Stimulated activated naive CD4-positive, alpha-beta T cell treated with Interleukin-2 at 50 U/mL for 16 hours (primary cell): ENCODE measurements at regions not wholly inside any gene's neighbourhood (a gene's known extent, or its start where the extent isn't known, plus 50 kb on each side); places are given as distances from the start of the nearest gene placed in this dataset.

Experiments used
- DNase-seq: peaks from one replicate; lab custom pipeline; 2025; lab: John Stamatoyannopoulos, UW

DNA sequence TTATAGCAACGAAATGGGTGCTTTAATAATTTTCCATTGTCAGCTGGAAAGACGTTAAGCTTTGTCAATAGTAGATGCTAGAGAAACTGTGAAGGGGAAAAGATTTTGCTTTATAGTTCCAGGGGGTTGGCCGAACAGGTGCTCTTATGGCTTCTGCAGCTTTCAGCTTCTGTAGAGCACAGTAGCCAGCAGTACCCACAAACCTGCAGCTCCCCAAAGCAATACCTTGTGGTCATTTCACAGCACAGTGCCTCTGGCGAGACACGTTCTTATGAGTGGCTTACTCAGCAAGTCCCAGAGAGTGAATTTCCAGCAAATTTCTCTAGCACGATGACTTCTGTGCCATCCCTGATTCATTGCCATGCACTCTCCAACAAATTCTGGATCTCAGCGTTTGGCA lies 416.3 kb upstream of the ATP2B1 start:
- DNase-seq: no peak

DNA sequence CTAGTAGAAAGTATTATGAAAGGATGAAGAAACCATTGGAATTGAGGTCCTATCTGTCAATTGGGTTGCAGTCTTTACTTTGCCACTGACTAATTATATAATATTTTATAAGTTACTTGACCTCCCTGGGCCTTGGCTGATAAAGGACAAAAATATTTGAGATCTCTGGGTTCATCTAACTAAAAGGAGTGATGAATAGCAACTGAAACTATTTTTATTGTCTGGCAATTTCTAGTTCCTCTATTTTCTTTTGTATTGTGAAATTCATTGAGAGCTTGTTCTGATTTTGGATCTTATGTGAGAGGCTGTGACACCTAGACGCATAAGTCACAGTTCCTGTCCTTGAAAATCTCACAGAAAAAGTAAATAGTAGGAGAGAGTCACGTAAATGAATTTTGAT lies 415.7 kb upstream of the ATP2B1 start:
- DNase-seq: no peak

DNA sequence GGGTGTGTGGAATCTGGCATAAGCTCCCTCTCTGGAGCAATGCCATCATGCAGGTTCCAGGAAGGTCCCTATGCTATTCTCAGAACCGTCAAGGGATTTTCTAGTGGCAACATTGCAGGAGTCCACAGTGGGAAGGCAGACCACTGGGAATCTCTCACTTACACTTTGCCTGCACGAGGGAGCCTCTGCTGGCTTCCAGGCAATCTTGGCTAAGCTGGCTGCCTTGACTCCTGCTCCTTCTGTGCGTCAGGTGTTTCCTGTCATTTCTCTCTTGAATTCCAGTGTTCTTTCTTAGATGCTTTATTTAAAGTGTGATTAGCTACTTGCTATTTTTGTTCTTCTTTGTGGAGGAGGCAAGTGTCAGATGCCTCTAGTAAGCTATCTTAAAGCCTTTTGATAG lies 414.0 kb upstream of the ATP2B1 start:
- DNase-seq: no peak

DNA sequence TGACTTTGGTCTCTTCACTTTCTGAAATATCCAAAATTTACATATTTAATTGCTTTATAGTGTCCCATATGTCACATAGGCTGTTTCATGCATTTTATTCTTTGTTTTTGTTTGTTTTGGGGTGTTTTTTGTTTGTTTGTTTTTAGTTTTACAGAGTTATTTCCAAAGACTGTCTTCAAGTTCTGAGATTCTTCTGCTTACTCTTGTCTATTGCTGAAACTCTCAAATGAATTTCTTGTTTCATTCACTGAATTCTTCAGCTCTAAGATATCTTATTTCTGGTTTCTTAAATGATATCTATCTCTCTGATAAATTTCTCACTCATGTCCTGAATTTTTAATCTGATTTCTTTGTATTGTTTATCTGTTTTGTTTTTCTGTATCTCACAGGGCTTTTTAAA lies 412.0 kb upstream of the ATP2B1 start:
- no peak for DNase-seq

DNA sequence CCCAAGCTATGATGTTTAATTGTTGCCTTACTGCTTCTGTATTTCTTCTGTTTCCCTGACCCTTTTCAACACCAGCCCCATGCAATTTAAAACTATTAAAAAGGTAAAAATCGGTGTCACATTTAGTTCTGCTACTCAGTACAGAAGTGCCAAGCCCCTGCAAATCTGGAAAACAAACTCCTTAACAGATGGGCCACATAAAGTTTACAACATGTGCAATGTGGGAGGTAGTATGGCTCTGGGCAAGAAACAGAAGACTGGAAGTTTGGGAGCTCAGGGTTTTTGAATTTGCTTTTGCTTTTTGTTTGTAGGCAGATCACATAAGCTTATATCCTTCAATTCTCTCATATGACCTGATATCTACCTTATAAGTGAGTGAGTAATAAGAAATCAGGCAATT lies 404.0 kb upstream of the ATP2B1 start:
- DNase-seq: no peak

DNA sequence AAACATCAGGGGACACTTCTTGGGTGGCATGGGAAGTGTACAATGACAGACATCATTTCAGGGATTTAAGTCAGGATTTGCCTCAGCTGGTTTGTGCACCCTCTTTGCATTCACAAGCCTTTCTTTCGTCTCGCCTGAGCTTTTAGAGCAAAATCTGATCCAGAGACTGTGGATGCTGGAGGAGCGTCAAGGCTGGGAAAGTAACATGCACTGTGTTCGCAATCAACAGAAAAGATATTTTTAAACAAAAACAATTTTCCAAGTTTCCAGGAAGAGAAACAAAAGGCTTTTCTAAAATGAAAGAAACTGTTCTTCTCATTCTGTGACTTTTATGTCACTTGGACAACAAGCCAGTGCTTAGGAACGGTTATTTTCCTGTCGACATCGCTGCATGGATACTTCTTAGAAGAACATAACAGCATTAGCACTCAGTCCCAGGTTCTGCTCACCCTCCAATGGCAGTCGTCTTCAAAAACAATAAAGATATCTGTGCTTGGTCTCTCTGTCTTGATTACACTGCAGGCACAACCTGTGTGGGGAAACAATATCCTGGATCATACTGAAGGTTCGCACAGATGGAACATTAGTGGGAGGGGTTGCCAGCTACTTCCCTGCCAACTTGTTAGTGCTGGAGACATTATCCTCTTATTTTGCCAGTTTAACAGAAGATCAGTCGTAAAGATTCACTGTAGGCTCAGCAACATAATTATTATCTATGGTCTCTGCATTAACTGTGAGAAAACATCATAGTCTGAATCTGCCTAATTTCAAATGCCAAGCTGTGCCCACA lies 403.3 kb upstream of the ATP2B1 start:
- no peak for DNase-seq

DNA sequence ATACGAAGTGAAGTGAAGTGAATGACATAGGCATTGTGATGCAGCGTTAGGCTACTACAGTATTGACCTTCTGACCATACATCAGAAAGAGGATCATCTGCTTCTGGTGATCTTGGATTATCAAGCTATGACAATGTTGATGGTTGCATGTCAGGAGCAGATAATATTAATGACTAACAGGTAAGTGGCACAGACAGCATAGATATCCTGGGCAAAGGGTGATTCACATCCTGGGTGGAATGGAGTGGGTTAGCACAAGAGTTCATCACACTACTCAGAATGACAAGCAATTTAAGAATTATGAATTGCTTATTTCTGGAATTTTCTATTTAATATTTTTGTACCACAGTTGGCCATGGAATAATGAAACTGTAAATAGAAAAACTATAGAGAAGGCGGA lies 397.9 kb upstream of the ATP2B1 start:
- DNase-seq: no peak

DNA sequence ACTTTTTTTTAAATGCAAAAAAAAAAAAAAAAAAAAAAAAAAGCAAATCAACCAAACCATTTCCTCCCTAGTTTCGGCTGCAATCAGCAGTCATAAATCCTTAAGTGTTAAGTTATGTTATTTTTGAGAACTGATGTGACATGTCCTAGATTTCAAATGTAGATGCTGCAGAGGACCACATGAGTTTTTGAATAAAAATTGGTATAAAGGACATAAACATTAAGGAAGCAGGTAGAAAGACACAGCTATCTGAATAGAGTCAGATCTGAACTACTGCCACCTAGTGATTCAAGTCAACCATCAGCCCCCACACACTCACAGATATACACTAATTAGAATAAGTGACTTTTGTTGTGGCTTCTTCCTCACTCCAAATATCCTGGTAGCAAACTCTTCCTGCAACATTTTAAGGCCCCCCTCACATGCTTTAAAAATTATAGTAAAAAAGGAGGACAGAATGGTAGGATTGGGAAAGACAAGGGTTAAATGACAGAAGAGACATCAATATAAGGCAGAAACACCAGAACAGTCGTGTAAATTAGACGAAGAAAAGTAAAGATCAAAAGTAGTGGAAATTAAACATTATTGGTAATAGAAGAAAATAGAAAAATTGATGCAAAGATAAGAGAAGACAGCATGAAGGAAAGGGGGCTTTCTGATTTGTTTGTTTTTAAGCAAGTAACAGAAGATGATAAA lies 394.5 kb upstream of the ATP2B1 start:
- no peak for DNase-seq

DNA sequence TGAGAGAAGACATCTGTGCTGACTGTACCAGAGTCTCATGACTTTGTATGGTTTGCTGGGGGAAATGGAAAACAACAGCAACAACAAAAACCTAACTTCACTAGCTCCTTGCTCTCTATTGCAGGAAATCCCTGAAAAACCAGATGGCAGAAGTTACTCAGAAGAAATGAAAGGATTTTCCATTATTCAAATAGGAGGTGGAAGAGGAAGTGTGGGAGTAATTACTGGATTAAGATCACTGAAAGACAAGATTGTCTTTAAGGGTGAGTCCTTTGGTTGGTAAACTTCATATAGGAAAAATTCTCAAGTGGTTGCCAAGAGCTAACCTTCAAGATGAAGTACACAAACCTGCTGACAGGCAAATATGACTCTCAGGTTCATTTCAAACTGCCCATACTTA lies 391.9 kb upstream of the ATP2B1 start:
- no peak for DNase-seq

DNA sequence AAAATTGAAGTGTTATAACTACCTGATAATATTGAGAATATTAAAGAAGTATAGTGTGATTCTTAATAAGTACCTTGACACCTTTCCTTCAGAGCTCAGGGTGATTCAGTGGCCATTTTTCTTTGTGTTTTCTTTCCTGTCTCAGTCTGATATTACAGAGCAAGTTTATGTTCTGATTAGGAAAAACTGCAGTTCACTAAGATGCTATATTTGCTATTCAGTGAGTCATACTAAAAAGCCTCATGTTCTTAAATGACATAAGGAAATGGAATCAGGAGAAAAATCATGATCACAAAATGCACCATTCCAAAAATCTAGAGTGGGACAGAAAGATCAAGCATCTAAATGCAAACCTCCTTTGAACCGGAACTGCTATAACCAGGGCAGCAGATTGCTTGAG lies 390.6 kb upstream of the ATP2B1 start:
- no peak for DNase-seq

DNA sequence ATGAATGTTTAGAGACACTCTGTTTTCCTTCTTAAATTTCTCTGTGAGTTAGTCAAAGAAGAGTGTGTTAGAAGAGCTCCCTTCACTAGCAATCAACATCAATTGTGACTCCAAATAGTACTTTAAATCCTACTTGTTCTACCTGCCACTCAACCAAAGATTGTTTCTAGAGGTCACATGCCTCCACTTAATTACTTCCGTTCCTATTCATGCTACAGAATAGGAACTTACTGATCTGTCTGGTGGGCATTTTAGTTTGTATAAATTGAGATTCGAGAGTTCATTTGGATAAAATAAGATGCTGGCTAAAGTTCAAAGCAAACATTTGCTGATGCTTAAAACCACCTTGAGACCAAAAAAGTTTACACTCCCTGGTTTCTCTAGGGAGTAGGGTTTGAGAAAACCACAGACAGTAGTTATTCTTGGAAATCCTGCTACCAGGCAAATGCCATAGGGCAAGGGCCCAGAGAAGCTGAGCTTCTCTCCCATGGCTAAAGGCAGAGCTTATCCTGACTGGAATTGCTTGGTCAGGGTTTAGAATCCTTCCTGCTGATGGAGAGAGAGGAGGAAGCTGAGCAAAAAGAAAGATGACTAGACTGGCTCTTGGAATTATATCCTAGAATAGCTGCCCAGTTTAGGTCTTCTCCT lies 389.6 kb upstream of the ATP2B1 start:
- DNase-seq: no peak

DNA sequence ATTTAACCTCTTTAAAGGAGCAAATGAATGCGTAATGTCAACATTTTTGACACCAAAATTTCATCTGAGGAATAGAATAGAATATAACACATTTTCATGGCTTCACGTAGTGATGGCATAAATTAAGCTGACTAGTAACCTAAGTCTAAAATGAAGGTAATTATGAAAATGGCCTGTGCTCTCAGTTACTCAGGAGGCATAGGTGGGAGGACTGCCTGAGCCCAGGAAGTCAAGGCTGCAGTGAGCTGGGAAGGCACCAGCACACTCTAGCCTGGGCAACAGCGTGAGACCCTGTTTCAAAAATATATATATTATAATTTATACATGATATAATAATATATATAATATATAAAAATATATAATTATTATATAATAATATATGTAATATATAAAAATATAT lies 383.2 kb upstream of the ATP2B1 start:
- no peak for DNase-seq

DNA sequence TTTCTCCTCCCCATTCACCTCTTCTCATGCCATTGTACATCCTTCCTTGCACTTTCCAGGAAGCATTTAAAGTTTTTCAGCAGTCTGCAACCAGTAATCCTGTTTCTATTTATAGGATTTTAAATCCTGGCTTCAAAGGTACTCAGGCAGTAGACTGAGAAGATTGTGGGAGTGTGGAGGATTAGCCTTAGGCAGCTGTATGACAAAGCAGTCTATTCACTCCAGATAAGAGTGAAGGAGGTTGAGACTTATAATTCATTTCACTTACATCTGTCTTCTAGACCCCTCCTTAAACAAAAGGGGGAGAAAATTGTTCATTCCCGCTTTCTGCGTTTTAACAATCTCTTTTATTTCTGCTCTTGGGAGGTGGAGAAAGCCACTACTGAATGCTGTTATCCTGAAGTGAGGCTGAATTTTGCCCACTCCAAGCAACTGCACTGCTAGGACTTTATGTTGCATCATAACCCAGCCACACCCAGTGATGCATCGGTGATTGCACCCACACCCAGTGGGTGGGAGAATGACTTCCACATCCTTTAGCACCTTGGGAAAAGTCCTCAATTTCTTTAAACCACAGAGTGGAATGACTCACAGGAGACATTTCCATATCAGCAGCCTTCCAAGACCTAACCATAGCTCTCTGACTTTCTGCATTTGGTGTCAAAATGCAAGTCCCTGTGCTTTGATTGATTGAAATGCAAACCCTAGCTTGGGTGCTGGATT lies 382.5 kb upstream of the ATP2B1 start:
- no peak for DNase-seq

DNA sequence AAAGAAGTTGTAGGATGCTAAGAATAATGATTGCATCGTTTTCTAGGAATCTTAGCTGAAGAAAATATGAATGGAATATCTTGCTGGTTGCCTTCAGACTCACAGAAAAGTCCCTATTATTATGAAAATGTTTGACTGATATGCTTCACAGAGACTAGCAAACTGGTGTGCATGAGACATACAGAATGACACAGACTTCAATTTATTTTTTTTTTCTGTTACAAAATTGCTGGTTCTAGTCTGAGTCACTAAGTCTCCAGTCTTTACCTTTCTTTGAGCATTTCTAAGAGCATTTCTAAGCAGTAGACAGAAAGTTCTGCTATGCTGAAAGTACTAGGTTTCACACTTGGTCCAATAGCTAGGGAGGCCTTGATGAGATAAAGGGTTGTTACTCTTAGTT lies 377.6 kb upstream of the ATP2B1 start:
- no peak for DNase-seq

DNA sequence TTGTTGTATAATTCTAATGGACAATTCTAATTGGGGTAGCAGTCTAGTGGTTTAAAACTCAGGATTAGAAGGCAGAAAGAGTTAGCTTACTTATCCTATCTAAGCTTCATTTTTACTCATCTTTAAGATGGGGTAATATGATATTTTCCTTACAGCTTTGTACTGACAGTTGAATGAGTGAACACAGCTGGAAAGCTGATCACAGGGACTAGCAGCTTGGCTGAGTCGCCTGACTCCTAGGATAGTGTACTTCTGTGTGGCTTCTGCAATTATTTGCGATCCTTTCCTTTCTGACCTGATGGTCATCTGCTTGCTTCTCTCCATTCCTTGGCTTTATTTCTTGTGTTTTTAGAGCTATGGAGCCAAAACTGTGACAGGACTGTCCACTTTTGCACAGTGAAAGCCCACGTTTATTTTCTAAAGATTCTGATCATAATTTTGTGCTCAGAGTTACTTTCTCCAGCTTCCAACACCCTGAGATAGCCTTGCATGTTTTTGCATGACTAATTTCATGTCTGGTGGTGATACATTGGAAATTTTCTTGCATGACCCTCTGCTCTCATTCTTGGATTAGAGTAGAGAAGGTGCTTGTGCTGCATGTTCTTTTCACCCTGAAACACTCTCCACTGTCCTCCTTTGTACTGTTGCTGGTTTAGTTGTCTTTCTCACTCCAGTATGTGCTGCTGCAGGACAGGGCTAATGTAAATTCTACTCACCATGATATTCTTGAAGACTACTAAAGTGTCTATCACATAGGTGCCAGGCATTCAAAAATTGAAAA lies 377.0 kb upstream of the ATP2B1 start:
- DNase-seq: no peak

DNA sequence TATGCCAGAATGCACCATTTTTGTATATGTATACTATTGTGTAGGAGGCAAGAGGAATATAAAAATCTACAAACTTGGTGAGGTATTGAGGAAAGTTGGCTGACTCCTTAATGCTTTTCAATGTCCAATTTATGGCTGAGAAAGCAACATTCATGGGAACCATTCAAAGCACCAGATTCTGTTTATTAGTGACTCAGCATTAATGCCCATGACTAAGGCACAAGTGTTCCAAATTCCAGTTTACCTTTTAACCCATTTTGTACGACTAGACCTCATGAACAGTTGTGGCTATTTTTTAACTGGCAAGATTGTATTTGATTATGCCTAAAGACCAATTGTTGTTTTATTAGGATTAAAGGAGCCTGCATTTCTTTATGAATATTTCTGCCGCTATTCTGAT lies 375.4 kb upstream of the ATP2B1 start:
- no peak for DNase-seq

DNA sequence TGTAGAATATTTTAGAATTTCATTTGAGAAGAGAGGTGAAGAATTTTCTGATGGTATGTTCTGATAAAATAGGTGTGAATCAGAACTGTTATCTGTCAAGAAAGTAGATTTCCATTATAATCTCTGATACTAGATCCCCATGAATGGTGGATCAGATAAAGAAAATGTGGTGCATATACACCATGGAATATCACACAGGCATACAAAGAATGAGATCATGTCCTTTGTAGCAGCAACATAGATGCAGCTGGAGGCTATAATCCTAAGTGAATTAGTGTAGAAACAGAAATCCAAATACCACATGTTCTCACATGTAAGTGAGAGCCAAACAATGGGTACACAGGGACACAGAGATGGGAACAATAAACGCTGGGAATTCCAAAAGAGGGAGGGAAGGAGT lies 372.0 kb upstream of the ATP2B1 start:
- no peak for DNase-seq

DNA sequence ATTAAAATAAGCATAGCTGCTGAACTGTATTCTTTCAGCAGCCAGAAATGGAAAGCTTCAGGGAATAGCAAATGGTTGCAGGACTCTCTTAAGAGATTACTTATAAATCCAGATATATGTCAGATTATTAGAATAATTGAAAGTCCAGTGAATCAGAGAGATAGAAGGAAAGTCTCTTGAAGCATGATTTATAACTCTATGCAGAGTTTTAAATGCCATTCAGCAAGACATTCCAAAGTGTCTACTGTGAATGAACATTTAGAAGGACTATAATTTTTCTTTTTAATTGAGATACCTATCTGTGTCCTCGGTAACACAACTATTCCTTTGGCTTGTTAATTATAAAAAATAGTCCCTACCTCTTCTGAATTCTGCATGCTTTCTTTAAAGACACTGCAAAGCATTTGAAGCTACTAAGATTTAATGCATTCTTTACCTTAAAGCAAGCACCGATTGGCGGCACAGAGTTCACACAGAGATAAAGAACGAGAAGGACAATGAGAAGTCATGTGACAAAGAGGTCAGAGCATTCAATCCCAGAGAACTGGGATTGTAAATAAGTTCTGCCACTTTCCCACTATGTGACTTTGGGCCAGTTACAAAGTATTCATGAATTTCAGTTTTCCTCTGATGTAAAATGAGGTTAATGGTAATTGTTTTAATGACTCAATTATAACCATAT lies 371.0 kb upstream of the ATP2B1 start:
- no peak for DNase-seq

DNA sequence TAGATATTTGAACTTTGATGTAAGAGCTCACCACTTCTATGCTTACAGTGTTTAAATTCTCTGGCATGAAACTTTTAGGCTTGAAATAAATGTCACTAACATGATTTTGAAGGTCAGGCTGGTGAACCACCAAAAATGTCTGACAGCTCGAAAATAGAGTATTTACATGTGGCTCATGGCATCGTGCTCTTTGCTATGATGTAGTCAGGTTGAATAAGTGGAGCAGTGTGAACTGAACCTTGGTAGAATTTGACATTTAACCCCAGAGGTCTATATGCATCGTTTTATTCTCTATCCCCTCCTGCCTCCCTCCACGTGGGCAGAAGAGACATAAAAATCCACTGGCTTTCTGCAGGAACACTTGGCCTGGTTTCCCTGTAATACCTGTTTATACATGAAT lies 369.7 kb upstream of the ATP2B1 start:
- DNase-seq: no peak

DNA sequence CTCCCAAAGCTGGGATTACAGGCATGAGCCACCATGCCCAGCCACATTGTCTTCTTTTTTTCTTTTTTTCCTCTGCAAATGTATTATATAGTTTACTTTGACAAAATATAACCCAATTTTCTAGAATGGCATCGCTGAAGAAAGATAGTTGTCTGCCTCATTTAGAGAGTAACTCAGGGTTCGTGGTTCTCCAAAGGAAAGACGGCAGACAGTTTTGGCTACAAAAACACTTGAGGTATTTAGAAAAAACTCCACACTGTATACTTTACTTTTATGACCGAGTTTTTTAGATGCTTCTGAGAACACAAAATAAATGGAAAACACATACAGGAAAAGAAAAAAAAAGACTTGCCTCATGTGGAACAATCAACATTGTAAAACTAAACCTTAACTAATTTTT lies 369.1 kb upstream of the ATP2B1 start:
- DNase-seq: no peak

DNA sequence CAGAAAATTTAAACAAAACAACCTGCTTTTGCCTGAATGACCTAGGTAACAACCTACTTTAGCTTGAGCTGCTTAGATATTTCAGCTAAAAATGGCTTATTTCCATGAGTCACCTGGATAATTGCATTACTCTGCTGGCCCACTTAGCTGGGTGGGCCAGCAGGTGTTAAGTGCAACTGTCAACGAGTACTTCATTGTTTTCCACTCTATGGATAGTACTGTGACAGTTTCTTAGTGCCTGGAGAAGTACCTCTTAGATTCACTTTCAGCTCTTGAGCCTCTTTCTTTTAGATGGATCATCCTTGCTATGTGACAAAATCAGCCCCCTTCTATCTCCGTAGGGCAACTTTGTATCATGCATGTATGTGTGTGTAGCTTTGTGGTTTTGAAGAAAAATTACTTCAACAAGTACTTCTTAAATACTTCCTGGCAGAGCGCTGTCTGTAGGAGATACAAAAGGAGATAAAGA lies 368.2 kb upstream of the ATP2B1 start:
- no peak for DNase-seq
